SK-N-SH (cell line): ENCODE measurements at regions not wholly inside any gene's neighbourhood (a gene's known extent, or its start where the extent isn't known, plus 50 kb on each side); places are given as distances from the start of the nearest gene placed in this dataset.

Experiments
- CHD2 ChIP-seq: fragments of 150-350 bp; IDR thresholded peaks from 2 replicates; pipeline ENCODE4 v1.6.1; 2018; ENCODE audit warnings: low read length; ENCODE audit not compliant: partially characterized antibody
- EP300 ChIP-seq, 2 experiments: IDR thresholded peaks; 2 replicates each; pipeline versions ENCODE4 v1.4.0 to v1.6.1; 2012; ENCODE audit warnings: borderline replicate concordance in 1 of 2, low read depth in 1 of 2, low read length in 1 of 2
- FOXM1 ChIP-seq: IDR thresholded peaks from 2 replicates; pipeline ENCODE4 v1.4.0; 2012; ENCODE audit warnings: low read depth, mild to moderate bottlenecking
- GATA2 ChIP-seq: sonication (generic); formaldehyde crosslinking; IDR thresholded peaks from 2 replicates; pipeline ENCODE4 v1.5.0; 2020; ENCODE audit warnings: mild to moderate bottlenecking, missing genetic modification reagents
- POLR2AphosphoS5 ChIP-seq: IDR thresholded peaks from 2 replicates; pipeline ENCODE4 v1.6.1; 2012; ENCODE audit warnings: low read depth, low read length
- RFX5 ChIP-seq: IDR thresholded peaks from 2 replicates; pipeline ENCODE4 v1.6.1; 2012; ENCODE audit warnings: mild to moderate bottlenecking, improper control_type of control experiment, low read length
- RXRA ChIP-seq: IDR thresholded peaks from 2 replicates; pipeline ENCODE4 v1.4.0; 2012; ENCODE audit warnings: low read depth, mild to moderate bottlenecking, borderline replicate concordance
- SIN3A ChIP-seq: IDR thresholded peaks from 2 replicates; pipeline ENCODE4 v1.6.1; 2012; ENCODE audit warnings: low read depth, mild to moderate bottlenecking, low read length, moderate library complexity, borderline replicate concordance
- SMC3 ChIP-seq: IDR thresholded peaks from 2 replicates; pipeline ENCODE4 v1.6.1; 2012; ENCODE audit warnings: low read depth, low read length, improper control_type of control experiment
- TEAD4 ChIP-seq: IDR thresholded peaks from 2 replicates; pipeline ENCODE4 v1.4.0; 2012; ENCODE audit warnings: mild to moderate bottlenecking, borderline replicate concordance; ENCODE audit not compliant: insufficient read depth
- TF ChIP-seq, protein P1 (sequence below): IDR thresholded peaks from 2 replicates; pipeline ENCODE4 v1.6.1; 2012; ENCODE audit warnings: mild to moderate bottlenecking, low read depth, low read length, moderate library complexity
- TF ChIP-seq, protein P2 (sequence below): fragments of 200-600 bp; sonication (generic); IDR thresholded peaks from 2 replicates; pipeline ENCODE4 v1.6.1; 2017; ENCODE audit warnings: antibody characterized with exemption, mild to moderate bottlenecking, moderate library complexity
- TF ChIP-seq, protein P3 (sequence below): IDR thresholded peaks from 2 replicates; pipeline ENCODE4 v1.4.0; 2012; ENCODE audit warnings: low read depth, borderline replicate concordance

DNA sequence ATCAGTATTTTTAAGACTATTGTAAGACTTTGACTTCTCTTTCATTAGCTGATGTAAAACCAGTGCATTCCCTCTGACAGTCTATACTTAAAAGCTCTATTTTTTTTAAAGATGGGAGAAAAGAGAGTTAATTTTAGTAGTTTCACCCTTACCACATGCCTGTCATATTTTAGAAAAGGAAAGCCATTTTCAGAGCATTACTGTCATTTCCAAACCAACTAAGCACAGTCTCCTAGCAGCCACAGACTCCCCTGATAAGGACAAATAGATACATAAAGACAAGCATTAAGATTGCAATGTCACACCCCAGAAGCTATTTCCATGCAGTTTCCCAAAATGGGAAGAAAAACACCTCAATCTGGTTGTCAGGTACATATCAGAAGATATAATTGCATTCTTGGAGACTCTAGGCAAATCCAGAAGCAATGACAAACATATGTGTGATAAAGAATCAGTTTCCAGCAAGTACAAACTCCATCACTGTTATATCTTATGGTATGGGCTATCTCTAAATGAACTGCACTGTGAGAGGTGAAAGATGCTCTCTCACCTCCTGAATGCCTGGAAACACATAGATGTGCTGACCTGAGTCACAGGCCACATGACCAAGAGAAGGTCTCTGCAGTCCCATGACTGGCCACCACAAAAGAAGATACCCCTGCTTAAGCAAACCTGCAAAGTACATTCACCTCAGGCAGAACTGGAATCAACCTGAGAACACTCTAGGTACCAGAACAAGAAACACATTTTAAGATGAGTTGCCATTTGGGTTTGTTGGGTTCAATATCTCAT is 303.3 kb downstream of the POU4F1 start:
- TF ChIP-seq POLR2AphosphoS5 (no peak), RXRA (no peak), FOXM1 (no peak), TEAD4 (no peak), GATA2 (CRISPR knock-in tag) (no peak), CHD2 (no peak), SIN3A (no peak), SMC3 (no peak), RFX5 (no peak), EP300 (IDR thresholded peaks at IDR 0.05; ENCODE audit: borderline replicate concordance in 1 of 2, low read depth in 1 of 2, low read length in 1 of 2) (no peak)
- TF ChIP-seq, protein P1, sequence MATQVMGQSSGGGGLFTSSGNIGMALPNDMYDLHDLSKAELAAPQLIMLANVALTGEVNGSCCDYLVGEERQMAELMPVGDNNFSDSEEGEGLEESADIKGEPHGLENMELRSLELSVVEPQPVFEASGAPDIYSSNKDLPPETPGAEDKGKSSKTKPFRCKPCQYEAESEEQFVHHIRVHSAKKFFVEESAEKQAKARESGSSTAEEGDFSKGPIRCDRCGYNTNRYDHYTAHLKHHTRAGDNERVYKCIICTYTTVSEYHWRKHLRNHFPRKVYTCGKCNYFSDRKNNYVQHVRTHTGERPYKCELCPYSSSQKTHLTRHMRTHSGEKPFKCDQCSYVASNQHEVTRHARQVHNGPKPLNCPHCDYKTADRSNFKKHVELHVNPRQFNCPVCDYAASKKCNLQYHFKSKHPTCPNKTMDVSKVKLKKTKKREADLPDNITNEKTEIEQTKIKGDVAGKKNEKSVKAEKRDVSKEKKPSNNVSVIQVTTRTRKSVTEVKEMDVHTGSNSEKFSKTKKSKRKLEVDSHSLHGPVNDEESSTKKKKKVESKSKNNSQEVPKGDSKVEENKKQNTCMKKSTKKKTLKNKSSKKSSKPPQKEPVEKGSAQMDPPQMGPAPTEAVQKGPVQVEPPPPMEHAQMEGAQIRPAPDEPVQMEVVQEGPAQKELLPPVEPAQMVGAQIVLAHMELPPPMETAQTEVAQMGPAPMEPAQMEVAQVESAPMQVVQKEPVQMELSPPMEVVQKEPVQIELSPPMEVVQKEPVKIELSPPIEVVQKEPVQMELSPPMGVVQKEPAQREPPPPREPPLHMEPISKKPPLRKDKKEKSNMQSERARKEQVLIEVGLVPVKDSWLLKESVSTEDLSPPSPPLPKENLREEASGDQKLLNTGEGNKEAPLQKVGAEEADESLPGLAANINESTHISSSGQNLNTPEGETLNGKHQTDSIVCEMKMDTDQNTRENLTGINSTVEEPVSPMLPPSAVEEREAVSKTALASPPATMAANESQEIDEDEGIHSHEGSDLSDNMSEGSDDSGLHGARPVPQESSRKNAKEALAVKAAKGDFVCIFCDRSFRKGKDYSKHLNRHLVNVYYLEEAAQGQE, result no peak
- TF ChIP-seq, protein P2, sequence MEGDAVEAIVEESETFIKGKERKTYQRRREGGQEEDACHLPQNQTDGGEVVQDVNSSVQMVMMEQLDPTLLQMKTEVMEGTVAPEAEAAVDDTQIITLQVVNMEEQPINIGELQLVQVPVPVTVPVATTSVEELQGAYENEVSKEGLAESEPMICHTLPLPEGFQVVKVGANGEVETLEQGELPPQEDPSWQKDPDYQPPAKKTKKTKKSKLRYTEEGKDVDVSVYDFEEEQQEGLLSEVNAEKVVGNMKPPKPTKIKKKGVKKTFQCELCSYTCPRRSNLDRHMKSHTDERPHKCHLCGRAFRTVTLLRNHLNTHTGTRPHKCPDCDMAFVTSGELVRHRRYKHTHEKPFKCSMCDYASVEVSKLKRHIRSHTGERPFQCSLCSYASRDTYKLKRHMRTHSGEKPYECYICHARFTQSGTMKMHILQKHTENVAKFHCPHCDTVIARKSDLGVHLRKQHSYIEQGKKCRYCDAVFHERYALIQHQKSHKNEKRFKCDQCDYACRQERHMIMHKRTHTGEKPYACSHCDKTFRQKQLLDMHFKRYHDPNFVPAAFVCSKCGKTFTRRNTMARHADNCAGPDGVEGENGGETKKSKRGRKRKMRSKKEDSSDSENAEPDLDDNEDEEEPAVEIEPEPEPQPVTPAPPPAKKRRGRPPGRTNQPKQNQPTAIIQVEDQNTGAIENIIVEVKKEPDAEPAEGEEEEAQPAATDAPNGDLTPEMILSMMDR, result no peak
- TF ChIP-seq, protein P3, sequence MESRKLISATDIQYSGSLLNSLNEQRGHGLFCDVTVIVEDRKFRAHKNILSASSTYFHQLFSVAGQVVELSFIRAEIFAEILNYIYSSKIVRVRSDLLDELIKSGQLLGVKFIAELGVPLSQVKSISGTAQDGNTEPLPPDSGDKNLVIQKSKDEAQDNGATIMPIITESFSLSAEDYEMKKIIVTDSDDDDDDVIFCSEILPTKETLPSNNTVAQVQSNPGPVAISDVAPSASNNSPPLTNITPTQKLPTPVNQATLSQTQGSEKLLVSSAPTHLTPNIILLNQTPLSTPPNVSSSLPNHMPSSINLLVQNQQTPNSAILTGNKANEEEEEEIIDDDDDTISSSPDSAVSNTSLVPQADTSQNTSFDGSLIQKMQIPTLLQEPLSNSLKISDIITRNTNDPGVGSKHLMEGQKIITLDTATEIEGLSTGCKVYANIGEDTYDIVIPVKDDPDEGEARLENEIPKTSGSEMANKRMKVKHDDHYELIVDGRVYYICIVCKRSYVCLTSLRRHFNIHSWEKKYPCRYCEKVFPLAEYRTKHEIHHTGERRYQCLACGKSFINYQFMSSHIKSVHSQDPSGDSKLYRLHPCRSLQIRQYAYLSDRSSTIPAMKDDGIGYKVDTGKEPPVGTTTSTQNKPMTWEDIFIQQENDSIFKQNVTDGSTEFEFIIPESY, result no peak
